ENCODE measurements at regions not wholly inside any gene's neighbourhood (a gene's known extent, or its start where the extent isn't known, plus 50 kb on each side); places are given as distances from the start of the nearest gene placed in this dataset.
A peak's percentile ranks its signal among the peaks of the same experiment; 100 is the strongest.

GRCh38 chr21:36207577-36208320 lies 51.1 kb downstream of the DOP1B start:
- no peak overlapping the region for H3K4me3 ChIP-seq (ENCODE audit: low read length)
- peaks cover 7% of the 10 kb centered on the region for H3K36me3 ChIP-seq (ENCODE audit: control insufficient read depth, insufficient read depth, low read length)
- H3K9ac ChIP-seq (ENCODE audit: low read length), result no peak overlapping the region
- no peak overlapping the region for H3K27ac ChIP-seq (ENCODE audit: low read depth, low read length)
- no peaks in the 10 kb centered on the region for H3K4me1 ChIP-seq (ENCODE audit: control insufficient read depth, insufficient read depth, low read length)
- H3K27me3 ChIP-seq (ENCODE audit: control insufficient read depth, insufficient read depth, low read length), result no peaks in the 10 kb centered on the region

- Histone ChIP-seq H3K27ac (ENCODE audit: low read depth, low read length) (no peak overlapping the region), H3K9ac (ENCODE audit: low read length) (no peak overlapping the region), H3K27me3 (ENCODE audit: control insufficient read depth, insufficient read depth, low read length) (no peaks in the 10 kb centered on the region), H3K4me3 (ENCODE audit: low read length) (no peak overlapping the region), H3K36me3 (ENCODE audit: control insufficient read depth, insufficient read depth, low read length) (peaks cover 7% of the 10 kb centered on the region), H3K4me1 (ENCODE audit: control insufficient read depth, insufficient read depth, low read length) (no peaks in the 10 kb centered on the region)
Measured at GRCh38 chr21:36208326-36209013, 51.8 kb downstream of the DOP1B start.

- Histone ChIP-seq H3K27ac (ENCODE audit: low read depth, low read length) (no peak overlapping the region), H3K9ac (ENCODE audit: low read length) (no peak overlapping the region), H3K27me3 (ENCODE audit: control insufficient read depth, insufficient read depth, low read length) (no peaks in the 10 kb centered on the region), H3K4me1 (ENCODE audit: control insufficient read depth, insufficient read depth, low read length) (no peaks in the 10 kb centered on the region), H3K4me3 (ENCODE audit: low read length) (no peak overlapping the region), H3K36me3 (ENCODE audit: control insufficient read depth, insufficient read depth, low read length) (peaks cover 7% of the 10 kb centered on the region)
Measured at GRCh38 chr21:36209626-36210171, 53.1 kb downstream of the DOP1B start.

- H3K4me1 ChIP-seq (ENCODE audit: control insufficient read depth, insufficient read depth, low read length), result no peaks in the 10 kb centered on the region
- H3K4me3 ChIP-seq (ENCODE audit: low read length), result no peak overlapping the region
- H3K27me3 ChIP-seq (ENCODE audit: control insufficient read depth, insufficient read depth, low read length), result no peaks in the 10 kb centered on the region
- no peak overlapping the region for H3K9ac ChIP-seq (ENCODE audit: low read length)
- no peak overlapping the region for H3K27ac ChIP-seq (ENCODE audit: low read depth, low read length)
- peaks cover 7% of the 10 kb centered on the region for H3K36me3 ChIP-seq (ENCODE audit: control insufficient read depth, insufficient read depth, low read length)
Measured at GRCh38 chr21:36210779-36211659, 54.4 kb downstream of the DOP1B start.

- H3K27ac ChIP-seq (ENCODE audit: low read depth, low read length), result no peak overlapping the region
Measured at GRCh38 chr21:36211660-36212512, 55.3 kb downstream of the DOP1B start.

GRCh38 chr21:36212513-36212780 lies 55.8 kb downstream of the DOP1B start:
- no peaks in the 10 kb centered on the region for H3K27me3 ChIP-seq (ENCODE audit: control insufficient read depth, insufficient read depth, low read length)
- H3K4me1 ChIP-seq (ENCODE audit: control insufficient read depth, insufficient read depth, low read length), result peaks cover 3% of the 10 kb centered on the region
- H3K4me3 ChIP-seq (ENCODE audit: low read length), result no peak overlapping the region
- no peak overlapping the region for H3K27ac ChIP-seq (ENCODE audit: low read depth, low read length)
- H3K36me3 ChIP-seq (ENCODE audit: control insufficient read depth, insufficient read depth, low read length), result peaks cover 10% of the 10 kb centered on the region
- no peak overlapping the region for H3K9ac ChIP-seq (ENCODE audit: low read length)

More at GRCh38 chr21:36211660-36212512, 55.3 kb downstream of the DOP1B start:
- Histone ChIP-seq H3K36me3 (ENCODE audit: control insufficient read depth, insufficient read depth, low read length) (peaks cover 7% of the 10 kb centered on the region), H3K27me3 (ENCODE audit: control insufficient read depth, insufficient read depth, low read length) (no peaks in the 10 kb centered on the region), H3K9ac (ENCODE audit: low read length) (no peak overlapping the region), H3K4me1 (ENCODE audit: control insufficient read depth, insufficient read depth, low read length) (no peaks in the 10 kb centered on the region), H3K4me3 (ENCODE audit: low read length) (no peak overlapping the region)

- Histone ChIP-seq H3K4me3 (ENCODE audit: low read length) (no peak overlapping the region), H3K36me3 (ENCODE audit: control insufficient read depth, insufficient read depth, low read length) (peaks cover 11% of the 10 kb centered on the region), H3K27me3 (ENCODE audit: control insufficient read depth, insufficient read depth, low read length) (no peaks in the 10 kb centered on the region), H3K9ac (ENCODE audit: low read length) (no peak overlapping the region), H3K4me1 (ENCODE audit: control insufficient read depth, insufficient read depth, low read length) (peaks cover 10% of the 10 kb centered on the region), H3K27ac (ENCODE audit: low read depth, low read length) (no peak overlapping the region)
Measured at GRCh38 chr21:36214561-36214960, 57.9 kb downstream of the DOP1B start.

- H3K27ac ChIP-seq (ENCODE audit: low read depth, low read length), result peak overlapping the region; percentile 55
- H3K36me3 ChIP-seq (ENCODE audit: control insufficient read depth, insufficient read depth, low read length), result peaks cover 6% of the 10 kb centered on the region
- no peak overlapping the region for H3K9ac ChIP-seq (ENCODE audit: low read length)
- no peak overlapping the region for H3K4me3 ChIP-seq (ENCODE audit: low read length)
- peaks cover 10% of the 10 kb centered on the region for H3K4me1 ChIP-seq (ENCODE audit: control insufficient read depth, insufficient read depth, low read length)
- no peaks in the 10 kb centered on the region for H3K27me3 ChIP-seq (ENCODE audit: control insufficient read depth, insufficient read depth, low read length)
Measured at GRCh38 chr21:36217743-36218142, 61.1 kb downstream of the DOP1B start.

GRCh38 chr21:36218691-36219090 lies 62.1 kb downstream of the DOP1B start:
- Histone ChIP-seq H3K36me3 (ENCODE audit: control insufficient read depth, insufficient read depth, low read length) (peaks cover 6% of the 10 kb centered on the region), H3K4me1 (ENCODE audit: control insufficient read depth, insufficient read depth, low read length) (peaks cover 10% of the 10 kb centered on the region), H3K27ac (ENCODE audit: low read depth, low read length) (no peak overlapping the region), H3K9ac (ENCODE audit: low read length) (no peak overlapping the region), H3K27me3 (ENCODE audit: control insufficient read depth, insufficient read depth, low read length) (no peaks in the 10 kb centered on the region), H3K4me3 (ENCODE audit: low read length) (no peak overlapping the region)

- Histone ChIP-seq H3K4me3 (ENCODE audit: low read length) (no peak overlapping the region), H3K27me3 (ENCODE audit: control insufficient read depth, insufficient read depth, low read length) (no peaks in the 10 kb centered on the region), H3K36me3 (ENCODE audit: control insufficient read depth, insufficient read depth, low read length) (peaks cover 7% of the 10 kb centered on the region), H3K27ac (ENCODE audit: low read depth, low read length) (no peak overlapping the region), H3K9ac (ENCODE audit: low read length) (no peak overlapping the region), H3K4me1 (ENCODE audit: control insufficient read depth, insufficient read depth, low read length) (peaks cover 5% of the 10 kb centered on the region)
Measured at GRCh38 chr21:36223451-36223850, 66.8 kb downstream of the DOP1B start.

GRCh38 chr21:36229181-36229580 lies 72.6 kb downstream of the DOP1B start:
- Histone ChIP-seq H3K4me1 (ENCODE audit: control insufficient read depth, insufficient read depth, low read length) (no peaks in the 10 kb centered on the region), H3K36me3 (ENCODE audit: control insufficient read depth, insufficient read depth, low read length) (peaks cover 16% of the 10 kb centered on the region), H3K27me3 (ENCODE audit: control insufficient read depth, insufficient read depth, low read length) (no peaks in the 10 kb centered on the region), H3K9ac (ENCODE audit: low read length) (no peak overlapping the region), H3K4me3 (ENCODE audit: low read length) (no peak overlapping the region), H3K27ac (ENCODE audit: low read depth, low read length) (no peak overlapping the region)

Measured in rectal smooth muscle tissue (tissue), 1 donor.